Right hindlimb (tissue), 1 donor: ENCODE measurements at regions not wholly inside any gene's neighbourhood (a gene's known extent, or its start where the extent isn't known, plus 50 kb on each side); places are given as distances from the start of the nearest gene placed in this dataset.
"Not testable (repeated sequence)": the region's sequence is repeated elsewhere in the genome, so short reads cannot be mapped to it uniquely, and the experiment has no call there.

Experiments used
- DNase-seq: peaks from one replicate; pipeline ENCODE4 v3.0.0-alpha.2; 2018

GRCh38 chr2:113551637-113552318 is 53.3 kb downstream of the FOXD4L1 start:
- not testable (repeated sequence) for DNase-seq

- not testable (repeated sequence) for DNase-seq
Measured at GRCh38 chr2:113559820-113560219, 61.4 kb downstream of the FOXD4L1 start.

GRCh38 chr2:113562662-113563061 is 64.2 kb downstream of the FOXD4L1 start:
- DNase-seq, result not testable (repeated sequence)

GRCh38 chr2:113566674-113567480 is 60.2 kb upstream of the RABL2A start:
- not testable (repeated sequence) for DNase-seq

GRCh38 chr2:113567481-113567849 is 59.6 kb upstream of the RABL2A start:
- DNase-seq, result not testable (repeated sequence)

GRCh38 chr2:113568231-113568630 is 58.8 kb upstream of the RABL2A start:
- not testable (repeated sequence) for DNase-seq

- DNase-seq, result not testable (repeated sequence)
Measured at GRCh38 chr2:113570082-113570481, 57.0 kb upstream of the RABL2A start.

GRCh38 chr2:113570509-113571009 is 56.5 kb upstream of the RABL2A start:
- not testable (repeated sequence) for DNase-seq

- DNase-seq, result peak; percentile 12
Measured at GRCh38 chr2:113571482-113572068, 55.5 kb upstream of the RABL2A start.

- DNase-seq, result not testable (repeated sequence)
Measured at GRCh38 chr2:113575721-113576120, 51.3 kb upstream of the RABL2A start.

- not testable (repeated sequence) for DNase-seq
Measured at GRCh38 chr2:113576353-113576752, 50.7 kb upstream of the RABL2A start.
